Gastrocnemius medialis (tissue), 4 donors: ENCODE measurements at regions not wholly inside any gene's neighbourhood (a gene's known extent, or its start where the extent isn't known, plus 50 kb on each side); places are given as distances from the start of the nearest gene placed in this dataset.

Source experiments
- ATAC-seq, 2 donors: fragments of 150-250 bp; one replicate each; pipeline ENCODE4 v1.9.1; 2016
- DNase-seq, 2 donors: peaks; one replicate each; pipeline ENCODE4 v3.0.0-alpha.2; 2019
- H3K27ac ChIP-seq, 4 donors: fragments of 200-600 bp; sonication (generic); 1 replicate in 1 of 4; 2 replicates in 3 of 4; pipeline ENCODE4 v1.5.1; 2016 to 2018; ENCODE audit warnings: mild to moderate bottlenecking in 2 of 4, moderate library complexity in 1 of 4
- H3K27me3 ChIP-seq, 3 donors: fragments of 200-600 bp; sonication (generic) in 2 of 3; 1 replicate in 1 of 3; 2 replicates in 2 of 3; pipeline versions ENCODE4 v1.5.1 to v1.6.0; 2016 to 2019; ENCODE audit warnings: mild to moderate bottlenecking in 1 of 3, moderate library complexity in 1 of 3
- H3K36me3 ChIP-seq, 2 donors: fragments of 200-600 bp; sonication (generic) in 1 of 2; one replicate each; pipeline ENCODE4 v1.5.1; 2017 to 2018
- H3K4me1 ChIP-seq, 2 donors: fragments of 200-600 bp; sonication (generic) in 1 of 2; one replicate each; pipeline ENCODE4 v1.5.1; 2016 to 2017; ENCODE audit warnings: mild to moderate bottlenecking in 2 of 2
- H3K4me3 ChIP-seq, 4 donors: fragments of 200-600 bp; sonication (generic) in 3 of 4; 1 replicate in 1 of 4; 2 replicates in 3 of 4; pipeline ENCODE4 v1.5.1; 2016 to 2019; ENCODE audit warnings: mild to moderate bottlenecking in 2 of 4
- H3K9me3 ChIP-seq, 3 donors: fragments of 200-600 bp; sonication (generic) in 2 of 3; 1 replicate in 1 of 3; 2 replicates in 2 of 3; pipeline ENCODE4 v1.5.1; 2016 to 2019
- POLR2A ChIP-seq, 2 donors: fragments of 450-650 bp; IDR thresholded peaks; one replicate each; pipeline ENCODE4 v1.6.1; 2017; ENCODE audit warnings: antibody characterized with exemption in 2 of 2, mild to moderate bottlenecking in 2 of 2, moderate library complexity in 2 of 2
- in situ Hi-C, 4 donors: fragments of 200-750 bp; cut with MboI; loops; one replicate each; pipeline versions ENCODE4 v1.15.0 to v1.8.0; 2017; ENCODE audit warnings: low sequenced_read_pairs in 4 of 4
- intact Hi-C: fragments of 100-400 bp; cut with DNase I; formaldehyde crosslinking; loops from one replicate; pipeline ENCODE4 v1.15.1; 2023; ENCODE audit warnings: low total_unique reads
- TF ChIP-seq, protein P1 (sequence below), 5 experiments: fragments of 450-650 bp in 3 of 5; fragments of 200-600 bp in 2 of 5; sonication (generic) in 2 of 5; IDR thresholded peaks in 4 of 5; conservative IDR thresholded peaks in 1 of 5; 1 replicate in 4 of 5; 2 replicates in 1 of 5; pipeline ENCODE4 v1.5.1; 2016 to 2019; ENCODE audit warnings: antibody characterized with exemption in 5 of 5, mild to moderate bottlenecking in 3 of 5, moderate library complexity in 3 of 5

DNA sequence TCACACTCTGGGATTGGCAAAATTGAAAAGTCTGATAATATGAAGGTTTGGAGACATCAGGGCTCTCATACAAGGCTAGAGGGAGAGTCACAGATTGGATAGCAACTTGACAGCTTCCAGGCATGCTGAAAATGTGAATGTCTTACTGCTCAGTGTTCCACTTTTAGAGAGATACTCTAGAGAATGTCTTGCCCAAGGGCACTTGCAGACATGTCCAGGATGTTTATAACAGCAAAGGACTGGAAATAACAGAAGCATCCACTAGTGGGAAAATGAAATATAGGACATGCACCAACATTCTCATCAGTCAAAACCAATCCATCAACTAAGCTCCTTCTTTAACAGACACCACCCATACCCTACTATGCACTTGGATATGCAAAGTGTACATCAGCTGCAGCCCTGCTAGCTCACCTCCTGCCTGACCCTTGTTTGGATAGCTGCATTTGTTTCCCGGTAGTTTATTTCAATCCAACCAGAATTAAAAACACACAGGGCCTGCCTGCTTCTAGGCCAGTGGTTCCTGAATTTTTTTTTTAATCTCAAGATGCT lies 101.6 kb upstream of the ARHGEF3 start:
- ATAC-seq (no peak), DNase-seq (no peak)
- no peaks in the 10 kb centered on the region for H3K36me3 ChIP-seq
- H3K4me1 ChIP-seq, result no peaks in the 10 kb centered on the region
- no peak overlapping the region for H3K27ac ChIP-seq
- in situ Hi-C loops, result no loop called here
- no peaks in the 10 kb centered on the region for H3K9me3 ChIP-seq
- no peak overlapping the region for H3K4me3 ChIP-seq
- H3K27me3 ChIP-seq, result no peaks in the 10 kb centered on the region
- TF ChIP-seq, protein P1, sequence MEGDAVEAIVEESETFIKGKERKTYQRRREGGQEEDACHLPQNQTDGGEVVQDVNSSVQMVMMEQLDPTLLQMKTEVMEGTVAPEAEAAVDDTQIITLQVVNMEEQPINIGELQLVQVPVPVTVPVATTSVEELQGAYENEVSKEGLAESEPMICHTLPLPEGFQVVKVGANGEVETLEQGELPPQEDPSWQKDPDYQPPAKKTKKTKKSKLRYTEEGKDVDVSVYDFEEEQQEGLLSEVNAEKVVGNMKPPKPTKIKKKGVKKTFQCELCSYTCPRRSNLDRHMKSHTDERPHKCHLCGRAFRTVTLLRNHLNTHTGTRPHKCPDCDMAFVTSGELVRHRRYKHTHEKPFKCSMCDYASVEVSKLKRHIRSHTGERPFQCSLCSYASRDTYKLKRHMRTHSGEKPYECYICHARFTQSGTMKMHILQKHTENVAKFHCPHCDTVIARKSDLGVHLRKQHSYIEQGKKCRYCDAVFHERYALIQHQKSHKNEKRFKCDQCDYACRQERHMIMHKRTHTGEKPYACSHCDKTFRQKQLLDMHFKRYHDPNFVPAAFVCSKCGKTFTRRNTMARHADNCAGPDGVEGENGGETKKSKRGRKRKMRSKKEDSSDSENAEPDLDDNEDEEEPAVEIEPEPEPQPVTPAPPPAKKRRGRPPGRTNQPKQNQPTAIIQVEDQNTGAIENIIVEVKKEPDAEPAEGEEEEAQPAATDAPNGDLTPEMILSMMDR (IDR thresholded peaks at IDR 0.05 in 4 of 5, conservative IDR thresholded peaks at IDR 0.05 in 1 of 5), result no peak
- no peak for TF ChIP-seq POLR2A (IDR thresholded peaks at IDR 0.05)
- intact Hi-C loops, result no loop called here

DNA sequence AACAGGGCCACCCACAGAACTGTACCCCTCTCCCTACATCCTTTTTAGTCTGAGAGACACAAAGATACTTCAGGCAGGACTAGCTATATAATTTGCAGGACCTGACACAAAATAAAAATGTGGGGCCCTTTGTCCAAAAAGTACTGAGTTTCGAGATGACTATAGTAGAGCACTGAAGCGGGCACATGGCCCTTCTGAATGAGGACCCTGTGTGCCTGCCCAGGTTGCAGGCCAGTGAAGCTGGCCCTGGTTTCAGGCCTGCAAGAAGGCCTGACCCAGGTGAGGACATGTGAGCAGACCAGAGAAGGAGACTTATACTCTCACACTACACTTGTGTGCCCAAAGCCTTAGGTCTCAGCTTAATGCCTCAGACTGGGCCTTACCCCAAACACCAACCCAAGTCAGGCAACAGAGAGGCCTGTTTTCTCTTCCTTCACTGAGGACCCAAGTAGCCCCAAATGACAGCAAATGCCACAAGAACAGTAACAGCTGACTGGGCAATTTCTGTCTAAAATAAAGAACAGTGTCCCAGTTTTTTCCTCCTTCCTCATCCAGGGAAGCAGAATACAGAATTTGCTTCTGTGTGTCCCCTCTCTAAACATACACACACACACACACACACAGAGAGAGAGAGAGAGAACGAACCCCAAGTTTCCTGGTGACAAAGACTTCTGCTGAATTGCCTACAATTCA lies 100.9 kb upstream of the ARHGEF3 start:
- H3K36me3 ChIP-seq, result no peaks in the 10 kb centered on the region
- TF ChIP-seq, protein P1 (IDR thresholded peaks at IDR 0.05 in 4 of 5, conservative IDR thresholded peaks at IDR 0.05 in 1 of 5), result no peak
- TF ChIP-seq POLR2A (IDR thresholded peaks at IDR 0.05), result no peak
- DNase-seq, result no peak
- H3K4me1 ChIP-seq, result no peaks in the 10 kb centered on the region
- no peaks in the 10 kb centered on the region for H3K27me3 ChIP-seq
- in situ Hi-C loops (no loop called here), intact Hi-C loops (no loop called here)
- H3K4me3 ChIP-seq, result no peak overlapping the region
- no peaks in the 10 kb centered on the region for H3K9me3 ChIP-seq
- ATAC-seq, result no peak
- no peak overlapping the region for H3K27ac ChIP-seq

DNA sequence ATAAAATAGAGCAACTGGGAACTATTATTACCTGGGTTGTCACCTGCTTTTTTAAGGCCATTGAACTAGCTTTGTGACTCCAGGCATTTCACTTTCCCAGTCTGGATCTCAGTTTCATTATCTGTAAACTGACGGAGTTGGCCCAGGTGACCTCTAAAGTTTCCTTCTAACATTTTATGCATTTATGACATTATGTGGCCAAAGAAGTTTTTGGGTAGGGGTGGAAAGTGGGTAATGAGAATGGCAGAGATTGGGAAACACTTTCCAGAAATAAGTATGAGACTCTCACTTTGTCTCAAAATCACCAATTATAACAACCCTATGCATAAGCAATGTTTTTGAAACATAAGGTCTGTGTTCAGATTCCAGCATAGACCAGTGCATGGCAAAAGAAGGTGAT lies 99.1 kb upstream of the ARHGEF3 start:
- no peaks in the 10 kb centered on the region for H3K36me3 ChIP-seq
- ATAC-seq (no peak), DNase-seq (no peak)
- TF ChIP-seq POLR2A (IDR thresholded peaks at IDR 0.05), result no peak
- TF ChIP-seq, protein P1 (IDR thresholded peaks at IDR 0.05 in 4 of 5, conservative IDR thresholded peaks at IDR 0.05 in 1 of 5), result no peak
- intact Hi-C loops (no loop called here), in situ Hi-C loops (no loop called here)
- no peaks in the 10 kb centered on the region for H3K27me3 ChIP-seq
- no peak overlapping the region for H3K4me3 ChIP-seq
- no peak overlapping the region for H3K27ac ChIP-seq
- no peaks in the 10 kb centered on the region for H3K9me3 ChIP-seq
- no peaks in the 10 kb centered on the region for H3K4me1 ChIP-seq

DNA sequence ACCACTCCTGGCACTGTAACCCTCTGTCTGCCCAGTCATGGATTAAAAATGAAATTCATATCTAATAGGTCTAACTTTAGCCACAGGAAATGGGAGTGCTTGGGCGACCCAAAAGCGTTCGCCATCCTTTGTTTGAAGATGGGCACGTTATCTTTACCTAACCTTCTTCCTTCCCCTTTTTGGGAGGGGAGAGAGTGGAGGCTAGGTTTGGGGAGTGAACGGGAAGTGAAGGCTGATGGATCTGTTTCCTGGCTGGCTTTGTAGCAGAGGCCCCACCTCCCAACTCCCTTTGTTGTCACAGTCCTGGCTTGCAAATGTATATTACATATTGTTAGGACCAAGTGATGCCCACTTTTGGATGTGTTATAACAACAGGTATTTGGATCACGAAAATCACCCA lies 98.1 kb upstream of the ARHGEF3 start:
- ATAC-seq, result no peak
- intact Hi-C loops, result no loop called here
- no peak for DNase-seq

More for the DNA sequence above, 98.1 kb upstream of the ARHGEF3 start:
- Histone ChIP-seq H3K4me3 (no peak overlapping the region), H3K4me1 (no peaks in the 10 kb centered on the region), H3K36me3 (no peaks in the 10 kb centered on the region), H3K27ac (no peak overlapping the region), H3K27me3 (no peaks in the 10 kb centered on the region), H3K9me3 (no peaks in the 10 kb centered on the region)
- in situ Hi-C loops, result no loop called here
- TF ChIP-seq, protein P1 (IDR thresholded peaks at IDR 0.05 in 4 of 5, conservative IDR thresholded peaks at IDR 0.05 in 1 of 5), result no peak
- TF ChIP-seq POLR2A (IDR thresholded peaks at IDR 0.05), result no peak
